GM19351 (cell line): ENCODE measurements at regions not wholly inside any gene's neighbourhood (a gene's known extent, or its start where the extent isn't known, plus 50 kb on each side); places are given as distances from the start of the nearest gene placed in this dataset.
"Not testable (repeated sequence)": the region's sequence is repeated elsewhere in the genome, so short reads cannot be mapped to it uniquely, and the experiment has no call there.

ENCODE experiments used
- ATAC-seq: cut with Tn5 transposase; IDR thresholded peaks from one replicate; pipeline ENCODE4 v1.9.1; 2021; ENCODE audit warnings: mild to moderate bottlenecking, moderate library complexity; ENCODE audit not compliant: unreplicated experiment

DNA sequence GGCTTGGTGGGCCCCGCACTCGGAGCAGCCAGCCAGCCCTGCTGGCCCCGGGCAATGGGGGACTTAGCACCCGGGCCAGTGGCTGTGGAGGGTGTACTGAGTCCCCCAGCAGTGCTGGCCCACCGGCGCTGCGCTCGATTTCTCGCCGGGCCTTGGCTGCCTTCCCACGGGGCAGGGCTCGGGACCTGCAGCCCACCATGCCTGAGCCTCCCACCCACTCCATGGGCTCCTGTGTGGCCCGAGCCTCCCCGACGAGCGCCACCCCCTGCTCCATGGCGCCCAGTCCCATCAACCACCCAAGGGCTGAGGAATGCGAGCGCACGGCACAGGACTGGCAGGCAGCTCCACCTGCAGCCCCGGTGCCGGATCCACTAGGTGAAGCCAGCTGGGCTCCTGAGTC lies 202.2 kb downstream of the ZC3H11B start:
- ATAC-seq, result not testable (repeated sequence)

DNA sequence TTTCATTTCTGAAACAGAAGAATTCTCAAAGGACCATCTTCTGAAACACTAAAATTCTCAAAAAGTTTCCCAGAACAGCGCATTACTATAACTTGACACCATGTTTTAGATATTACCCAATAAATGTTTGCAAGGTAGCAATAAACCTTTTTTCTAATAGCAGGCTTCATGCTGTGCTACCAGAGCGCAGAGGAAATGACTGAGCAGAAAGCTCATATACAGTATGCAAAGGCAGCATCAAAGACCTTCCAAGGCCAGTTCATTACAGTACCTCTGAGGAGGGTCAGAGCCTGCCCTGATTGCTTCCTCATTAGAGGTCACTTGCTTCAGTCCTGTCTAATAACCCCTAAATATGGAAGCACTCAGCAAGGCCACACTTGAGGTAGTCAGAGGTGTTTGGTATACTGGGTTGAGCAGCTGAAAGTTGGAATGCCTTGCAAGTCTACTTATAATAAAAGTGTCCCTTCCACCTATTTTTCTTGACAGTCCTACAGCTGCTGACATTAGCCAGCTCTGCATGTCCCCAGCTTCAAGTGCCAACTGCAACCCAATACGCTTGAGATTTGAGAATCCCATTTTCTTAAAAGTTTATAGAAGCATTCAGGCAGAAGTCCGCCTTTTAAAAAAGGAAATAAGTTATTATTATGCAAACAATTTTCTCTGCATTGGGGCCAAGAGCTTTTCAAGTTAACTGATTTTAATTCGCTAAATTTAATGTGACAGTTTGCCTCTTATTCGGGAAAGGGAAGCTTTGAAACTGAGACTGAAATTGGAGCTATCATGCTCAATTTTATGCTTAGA lies 207.2 kb downstream of the ZC3H11B start:
- no peak for ATAC-seq

DNA sequence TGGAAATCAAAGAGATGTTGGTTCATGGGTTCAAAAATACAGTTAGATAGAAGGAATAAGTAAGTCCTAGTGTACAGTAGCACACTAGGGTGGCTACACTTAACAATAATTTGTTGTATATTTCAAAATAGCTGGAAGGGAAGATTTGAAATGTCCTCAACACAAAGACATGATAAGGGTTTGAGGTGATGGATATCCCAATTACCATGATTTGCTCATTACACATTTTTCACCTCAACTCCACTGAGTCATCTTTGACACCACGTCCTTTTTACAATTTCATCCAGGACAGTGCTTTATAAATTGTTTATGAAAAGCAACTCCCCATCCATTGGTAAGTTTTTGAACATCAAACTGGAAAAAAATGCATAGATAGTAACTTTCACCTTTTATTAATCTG lies 208.3 kb downstream of the ZC3H11B start:
- ATAC-seq, result no peak

DNA sequence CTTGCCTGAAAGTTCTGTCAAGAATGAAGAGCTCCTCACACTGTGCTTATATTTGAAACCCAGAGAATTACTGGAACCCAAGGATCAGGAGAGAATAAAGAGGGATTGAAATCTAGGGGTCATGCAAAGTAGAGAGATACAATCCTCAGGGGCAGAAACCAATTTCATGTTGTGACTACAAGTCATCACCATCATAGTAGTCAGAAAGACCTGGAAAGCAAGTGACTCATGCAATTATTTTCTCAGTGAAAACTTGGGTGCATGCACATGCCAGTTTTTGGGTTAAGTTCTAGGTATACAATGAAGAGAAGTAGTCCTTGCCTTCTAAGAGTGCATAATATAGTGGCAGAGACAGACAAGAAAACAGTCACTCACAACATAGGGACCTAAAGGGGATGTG lies 210.0 kb downstream of the ZC3H11B start:
- no peak for ATAC-seq

DNA sequence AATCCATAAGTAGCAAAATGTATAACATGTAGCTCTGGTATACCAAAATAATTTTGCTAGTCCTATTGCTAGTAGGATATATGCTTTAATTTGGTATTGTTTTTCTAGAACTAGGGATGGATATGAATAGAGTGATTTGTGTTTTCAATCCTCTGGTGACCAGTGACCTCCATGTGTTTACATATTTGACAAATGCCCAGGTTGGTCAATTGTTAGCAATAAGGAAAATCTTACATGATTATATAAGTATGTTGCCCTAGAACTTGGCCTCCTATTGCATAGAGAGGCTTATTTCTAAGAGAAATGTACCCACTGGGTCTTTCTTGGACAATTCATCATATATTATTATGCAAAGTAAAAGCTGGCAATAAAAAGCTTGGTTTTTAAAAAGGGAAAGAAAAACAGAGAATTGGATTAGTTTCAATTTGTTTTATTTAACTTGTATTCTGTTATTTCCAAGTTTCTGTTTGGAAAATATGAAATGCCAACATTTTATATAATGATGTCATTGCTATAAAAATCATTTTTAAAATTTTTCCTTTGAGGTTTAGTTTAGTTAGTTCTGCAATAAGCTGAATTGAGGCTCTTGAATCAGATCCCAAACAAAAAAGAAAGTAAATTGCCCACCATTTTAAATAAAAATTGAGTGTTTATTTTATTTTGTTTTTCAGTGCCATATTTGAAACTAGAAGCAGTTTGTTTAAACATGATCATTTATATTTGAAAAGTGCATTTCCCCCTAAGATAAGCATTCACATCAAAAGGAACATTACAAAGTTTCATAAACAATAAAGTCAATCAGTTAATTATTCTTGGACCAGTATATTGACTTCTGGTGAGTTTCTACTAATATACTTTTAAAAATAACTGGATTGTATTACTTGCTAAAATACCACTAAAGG lies 210.9 kb downstream of the ZC3H11B start:
- no peak for ATAC-seq

DNA sequence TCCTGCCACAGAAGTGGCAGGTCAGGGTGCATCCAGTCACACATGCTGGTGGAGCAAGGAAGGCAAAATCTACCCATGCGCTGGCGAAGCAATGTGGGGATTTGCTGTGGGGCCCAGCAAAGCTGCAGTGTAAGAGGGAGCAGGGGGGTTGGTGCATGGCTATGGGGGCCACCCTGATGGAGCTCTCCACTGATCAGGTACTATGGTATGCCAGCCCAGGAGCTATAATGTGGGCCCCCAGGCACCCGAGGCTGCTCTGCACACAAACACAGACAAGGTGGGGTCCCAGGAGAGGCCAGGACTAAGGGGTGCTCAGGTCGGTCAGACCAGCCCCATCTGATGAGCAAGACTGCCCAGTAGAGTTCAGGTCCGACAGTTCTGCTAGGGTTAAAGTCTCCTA lies 213.5 kb downstream of the ZC3H11B start:
- ATAC-seq, result no peak

DNA sequence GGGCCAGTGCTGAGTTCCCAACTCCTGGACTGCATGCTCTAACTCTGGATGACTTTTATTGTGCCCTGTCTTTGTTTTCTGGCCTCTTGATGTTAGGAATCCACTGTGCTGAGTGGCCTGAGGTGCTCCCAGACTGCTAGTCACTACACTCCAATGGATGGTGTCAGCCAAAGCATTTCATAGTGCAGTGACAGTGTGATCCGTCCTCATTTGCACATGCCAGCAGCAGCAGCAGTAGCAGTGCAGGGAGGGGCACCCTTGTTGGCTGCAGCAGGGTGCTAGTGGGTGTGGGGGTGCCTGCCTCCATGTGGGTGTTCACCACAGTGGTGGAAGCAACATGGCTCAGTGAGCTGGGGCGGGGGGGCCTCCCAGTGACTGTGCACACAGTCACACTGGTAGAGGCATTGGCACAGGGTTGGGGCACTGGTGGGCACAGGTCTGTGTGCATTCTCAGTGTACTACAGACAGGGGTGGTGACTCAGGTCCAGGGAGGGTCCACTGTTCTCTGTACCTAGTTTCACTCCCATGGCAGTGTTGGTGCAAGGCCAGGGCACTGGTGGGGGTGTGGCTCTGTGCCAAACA lies 214.0 kb downstream of the ZC3H11B start:
- no peak for ATAC-seq

DNA sequence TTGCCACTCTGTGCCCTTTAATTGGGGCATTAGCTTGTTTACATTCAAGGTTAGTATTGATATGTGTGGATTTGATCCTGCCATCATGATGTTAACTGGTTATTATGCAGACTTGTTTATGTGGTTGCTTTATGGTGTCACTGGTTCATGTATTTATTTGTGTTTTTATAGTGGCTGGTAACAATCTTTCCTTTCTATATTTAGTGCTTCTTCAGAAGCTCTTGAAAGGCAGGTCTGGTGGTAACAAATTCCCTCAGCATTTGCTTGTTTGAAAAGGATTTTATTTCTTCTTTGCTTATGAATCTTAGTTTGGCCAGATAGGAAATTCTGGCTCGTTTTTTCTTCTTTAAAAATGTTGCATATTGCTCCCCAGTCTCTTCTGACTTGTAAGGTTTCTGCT lies 215.4 kb downstream of the ZC3H11B start:
- no peak for ATAC-seq

DNA sequence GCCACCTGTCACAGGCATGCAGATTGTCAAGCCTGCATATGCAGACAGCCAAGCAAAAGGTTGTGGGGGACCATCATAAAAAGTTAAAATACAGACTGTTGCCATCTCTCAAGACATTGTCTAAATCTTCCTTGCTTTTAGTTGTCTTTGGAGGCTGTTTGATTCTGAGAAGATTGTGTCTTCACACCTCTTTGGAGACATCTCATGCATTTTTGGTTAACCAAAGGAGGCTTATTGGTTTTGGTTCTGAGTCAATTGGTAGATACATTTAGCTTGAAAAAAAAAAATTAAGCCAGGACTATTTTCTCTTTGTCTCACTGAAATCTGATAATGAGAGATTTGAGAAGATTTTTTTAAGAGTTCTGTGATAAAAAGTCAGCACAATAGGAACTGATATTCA lies 217.6 kb downstream of the LYPLAL1 start:
- ATAC-seq, result peak; percentile 74

DNA sequence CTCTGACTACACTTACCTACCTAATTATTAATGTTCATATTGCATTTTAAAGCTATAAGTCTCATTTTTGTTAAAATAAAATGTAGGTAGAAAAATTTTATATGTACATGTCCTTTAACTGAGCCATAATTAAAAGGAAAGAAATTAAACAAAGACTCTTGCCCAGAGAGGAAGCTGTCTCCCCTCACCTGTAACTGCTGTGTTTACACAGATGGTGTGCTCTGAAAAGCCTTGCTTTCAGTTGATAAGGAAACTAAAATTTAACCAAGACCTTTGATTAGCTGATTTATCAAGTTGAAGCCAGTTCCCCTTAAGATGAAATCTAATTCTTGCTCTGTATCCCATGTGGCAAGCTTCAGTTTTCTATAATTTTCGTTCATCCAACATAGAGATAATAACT lies 213.5 kb downstream of the LYPLAL1 start:
- ATAC-seq, result no peak

DNA sequence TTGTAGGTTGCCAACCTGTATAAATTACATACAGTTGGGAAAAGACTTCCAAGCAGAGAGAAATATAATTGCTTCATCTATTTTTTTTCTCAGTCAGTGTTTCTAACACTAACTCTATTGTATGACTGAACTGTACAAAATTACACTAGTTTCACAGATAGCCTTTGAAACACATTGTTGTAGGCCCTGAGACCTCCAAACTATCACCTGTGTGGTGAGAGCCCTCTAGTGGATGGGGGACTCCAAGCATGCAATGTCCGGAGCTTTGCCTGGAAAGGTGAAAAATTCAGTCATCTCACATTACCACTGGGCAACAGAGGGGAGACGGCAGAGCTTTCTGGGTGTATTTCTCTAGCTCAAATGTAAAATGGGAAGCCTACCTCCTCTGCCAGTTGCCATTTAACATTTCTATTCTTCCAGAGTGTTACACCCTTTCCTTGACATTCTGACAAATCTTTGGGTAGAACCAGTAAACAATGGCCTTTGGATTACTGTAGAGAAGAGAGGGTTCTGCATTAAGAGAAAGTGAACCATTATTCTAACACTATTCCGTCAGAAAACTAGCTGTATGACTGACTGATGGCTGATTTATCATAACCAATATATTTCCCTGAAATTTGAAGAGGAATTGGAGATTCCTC lies 212.2 kb downstream of the LYPLAL1 start:
- ATAC-seq, result peak; percentile 97

DNA sequence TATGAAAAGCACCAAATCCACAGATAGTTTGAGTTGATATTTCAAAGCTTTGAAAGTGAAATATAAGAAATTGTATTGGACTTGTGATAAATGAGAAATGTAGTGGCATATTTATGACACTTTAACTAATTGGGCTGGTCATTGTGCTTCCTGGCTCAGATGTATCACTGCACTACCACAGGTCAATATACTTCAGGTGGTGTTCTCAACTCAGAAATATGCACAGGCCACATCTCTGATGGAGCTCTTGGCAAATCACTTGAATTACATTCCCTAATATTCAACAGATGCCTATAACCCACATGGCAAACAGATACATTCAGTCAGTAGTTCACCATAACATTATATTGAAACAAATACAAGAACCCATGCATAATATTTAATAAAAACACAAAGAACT lies 209.6 kb downstream of the LYPLAL1 start:
- ATAC-seq, result no peak

DNA sequence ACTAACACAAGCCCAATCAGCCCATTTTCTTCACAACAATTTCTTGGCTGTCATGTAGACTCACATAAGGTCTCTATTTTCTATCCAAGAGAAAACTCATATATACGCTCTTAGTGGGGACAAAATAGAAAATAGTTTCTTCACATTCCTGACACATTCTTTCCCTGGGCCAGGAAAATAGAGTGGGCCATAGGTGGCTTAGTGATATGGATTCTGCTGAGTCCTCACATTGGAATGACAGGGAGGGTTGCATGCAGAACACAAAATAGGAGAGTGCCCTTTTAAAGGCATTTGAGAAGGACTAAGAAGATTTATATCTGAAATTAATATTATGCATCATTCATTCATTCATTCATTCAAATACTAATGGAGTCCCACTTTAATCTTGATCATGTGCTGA lies 207.7 kb downstream of the LYPLAL1 start:
- no peak for ATAC-seq

DNA sequence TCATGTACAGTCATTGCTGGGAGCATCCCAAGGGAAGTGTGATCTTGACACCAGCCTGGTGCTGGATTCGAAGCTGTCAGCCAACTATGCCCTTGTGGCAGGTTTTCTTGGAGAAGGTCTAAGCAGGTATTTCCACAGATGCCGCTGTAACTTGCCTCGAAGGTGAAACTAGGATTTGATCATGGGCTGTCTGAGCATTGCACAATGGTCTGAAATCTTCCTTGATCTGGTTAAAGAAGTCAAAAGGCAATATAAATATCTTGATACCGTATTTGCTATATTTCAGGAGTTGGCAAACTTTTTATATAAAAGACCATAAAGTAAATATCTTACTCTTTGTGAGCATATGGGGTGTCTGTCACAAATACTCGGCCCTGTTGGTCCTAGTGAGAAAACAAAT lies 206.8 kb downstream of the LYPLAL1 start:
- no peak for ATAC-seq

DNA sequence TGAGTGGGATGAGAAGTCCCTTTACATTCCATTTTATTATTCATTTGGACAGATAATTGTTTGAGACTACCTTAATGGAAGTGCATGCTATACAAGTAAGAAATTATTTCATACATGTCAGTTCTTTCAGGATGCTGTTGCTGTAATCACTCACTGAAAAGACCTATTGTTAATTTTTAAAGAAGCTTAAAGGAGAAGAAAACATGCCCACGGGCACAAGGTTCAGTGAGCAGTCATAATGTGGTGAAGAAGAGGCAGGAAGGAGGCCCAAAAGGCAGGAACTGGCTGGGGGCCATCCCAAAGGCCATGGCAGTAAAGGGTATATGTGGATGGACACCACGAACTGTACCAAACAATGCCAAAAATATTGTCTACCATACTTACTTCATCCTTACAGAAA lies 206.0 kb downstream of the LYPLAL1 start:
- no peak for ATAC-seq

DNA sequence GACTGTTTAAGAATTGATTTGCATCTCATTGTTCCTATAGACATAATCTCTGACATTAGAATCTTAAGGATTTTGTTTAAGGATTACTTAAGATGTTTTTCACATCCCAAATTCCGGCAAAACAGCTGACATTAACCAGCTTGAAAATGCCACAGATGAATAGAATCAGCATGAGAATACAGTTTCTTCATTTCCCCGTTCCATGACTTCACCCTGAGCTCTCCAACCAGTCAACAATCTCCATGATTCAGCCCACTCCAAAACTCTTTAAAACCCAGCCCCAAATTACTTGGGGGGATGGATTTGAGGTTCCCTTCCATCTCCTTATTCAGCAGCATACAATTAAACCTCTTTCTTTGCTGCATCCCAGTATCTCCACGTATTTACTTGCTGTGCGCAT lies 201.0 kb downstream of the LYPLAL1 start:
- no peak for ATAC-seq

DNA sequence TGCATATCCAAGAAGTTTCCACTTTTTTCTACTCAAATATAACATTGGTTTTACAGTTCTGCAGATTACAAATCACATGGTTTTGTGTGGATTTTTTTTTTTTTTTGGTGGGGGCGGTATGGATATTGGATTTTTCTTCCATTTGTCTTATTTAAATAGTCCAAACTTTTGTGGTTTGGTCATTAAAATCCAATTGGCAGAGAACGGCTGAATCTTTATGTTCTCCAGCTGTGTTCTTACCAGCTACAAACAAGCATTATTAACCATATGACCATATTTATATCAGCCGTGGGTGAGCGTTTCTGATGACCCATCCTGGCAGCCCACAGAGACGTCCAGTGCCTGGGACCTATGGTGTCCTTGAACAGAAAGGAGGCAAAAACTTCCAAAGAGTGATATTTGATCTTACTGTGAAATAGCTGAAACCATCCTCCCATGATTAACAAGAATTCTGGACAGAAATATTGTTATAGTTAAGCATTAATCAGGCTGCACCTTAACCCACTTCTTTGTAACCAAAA lies 200.4 kb downstream of the LYPLAL1 start:
- ATAC-seq, result no peak

DNA sequence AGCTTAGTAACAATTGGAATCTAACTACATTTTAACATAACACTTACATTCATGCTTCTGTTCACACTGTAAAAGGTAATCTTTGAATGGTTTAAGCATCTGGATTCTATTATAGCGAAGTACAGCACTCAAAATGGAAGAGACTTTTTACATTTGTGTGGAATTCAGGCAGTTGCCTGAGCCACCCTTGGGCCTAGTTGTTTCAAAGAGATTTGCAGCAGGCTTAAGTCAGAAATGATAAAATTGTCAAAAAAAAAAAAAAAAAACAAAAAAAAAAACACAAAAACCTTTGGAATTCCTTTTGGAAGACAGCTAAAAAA lies 199.9 kb downstream of the LYPLAL1 start:
- ATAC-seq, result no peak

DNA sequence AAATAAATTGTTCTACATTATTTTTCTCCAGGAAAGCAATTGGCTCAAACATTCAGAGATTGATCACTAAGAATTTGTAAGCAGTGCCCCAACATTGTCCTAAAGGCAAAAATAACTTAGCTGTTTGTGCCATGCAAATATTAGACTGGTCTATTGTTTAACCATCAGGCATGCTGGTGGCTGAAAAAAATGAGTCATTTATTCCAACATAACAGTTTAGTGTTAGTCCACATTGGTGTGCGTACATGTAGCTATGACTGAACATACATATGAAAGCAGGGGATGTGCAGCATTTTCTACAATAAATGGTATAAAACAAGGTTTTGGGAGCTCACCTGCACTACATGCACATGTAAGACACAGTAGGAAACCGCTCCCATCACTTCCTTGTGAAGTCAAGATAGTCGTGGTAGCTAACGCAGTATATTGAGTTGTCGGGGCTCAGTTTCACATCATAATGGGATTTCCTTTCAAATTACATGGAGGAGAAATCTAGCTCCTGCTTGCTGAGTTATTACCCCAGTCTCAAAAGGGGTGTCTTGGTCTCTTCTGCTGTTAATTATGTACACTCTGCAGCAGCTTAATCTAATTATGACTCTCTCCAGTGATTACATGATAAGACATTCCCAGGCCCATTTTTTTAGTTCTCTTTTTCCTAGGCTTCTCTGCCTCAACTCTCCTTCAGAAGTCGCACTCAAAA lies 199.4 kb downstream of the LYPLAL1 start:
- ATAC-seq, result no peak

DNA sequence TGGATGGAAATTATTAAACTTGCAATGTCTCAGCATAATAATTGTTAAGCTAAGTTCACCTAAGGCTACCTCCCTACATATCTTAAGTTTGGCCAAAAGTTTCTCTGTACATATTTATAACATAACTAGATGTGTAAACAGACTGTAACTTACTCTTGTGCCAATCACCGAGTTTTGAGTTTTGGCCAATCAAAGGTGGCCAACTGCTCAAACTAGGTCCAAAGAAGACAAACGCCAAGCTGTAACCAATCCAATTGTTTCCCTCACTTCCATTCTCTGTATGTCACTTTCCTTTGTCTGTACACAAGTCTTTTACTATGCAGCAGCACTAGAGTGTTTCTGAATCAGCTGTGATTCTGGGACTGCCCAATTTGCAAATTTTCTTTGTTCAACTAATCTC lies 197.8 kb downstream of the LYPLAL1 start:
- no peak for ATAC-seq

DNA sequence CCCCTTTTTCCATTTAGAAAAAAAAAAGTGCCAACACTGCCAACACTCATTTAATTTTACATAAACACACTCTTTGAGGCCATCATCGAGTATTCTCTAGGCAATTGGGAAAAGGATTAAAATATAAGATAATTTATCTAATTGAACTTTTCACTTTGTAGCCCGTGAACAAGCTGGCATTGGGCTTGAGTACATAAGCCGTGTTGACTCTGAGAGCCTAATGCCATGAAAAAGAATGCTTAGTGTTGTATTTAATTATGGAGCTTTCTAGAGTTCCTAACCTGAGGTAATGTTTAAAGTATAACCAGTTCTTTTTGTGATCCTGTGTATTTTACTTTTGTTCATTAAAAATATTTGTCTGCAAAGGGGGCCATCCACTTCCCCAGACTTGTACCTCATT lies 193.8 kb downstream of the LYPLAL1 start:
- ATAC-seq, result no peak
